Astrocyte (in vitro differentiated cells and primary cell): ENCODE measurements at regions not wholly inside any gene's neighbourhood (a gene's known extent, or its start where the extent isn't known, plus 50 kb on each side); places are given as distances from the start of the nearest gene placed in this dataset.
A peak's percentile ranks its signal among the peaks of the same experiment; 100 is the strongest.

ENCODE experiments used
- DNase-seq: peaks from one replicate; pipeline ENCODE4 v3.0.0-alpha.2; 2010; ENCODE audit warnings: low read depth
- FAIRE-seq: peaks from 2 replicates; lab custom pipeline; 2011; peaks lifted over from hg19 to GRCh38; lab: Jason Lieb, UNC
- H2AFZ ChIP-seq: 2 replicates; pipeline ENCODE4 v1.6.0; 2012; ENCODE audit warnings: low read depth, low read length, inconsistent platforms
- H3K27ac ChIP-seq: 2 replicates; pipeline ENCODE4 v1.5.1; 2011; ENCODE audit warnings: low read depth, low read length, inconsistent platforms
- H3K27me3 ChIP-seq: 2 replicates; pipeline ENCODE4 v1.6.0; 2011; ENCODE audit warnings: low read length, inconsistent platforms; ENCODE audit not compliant: insufficient read depth
- H3K36me3 ChIP-seq: 2 replicates; pipeline ENCODE4 v1.5.1; 2011; ENCODE audit warnings: low read length, inconsistent platforms; ENCODE audit not compliant: insufficient read depth
- H3K4me1 ChIP-seq: 2 replicates; pipeline ENCODE4 v1.5.1; 2011; ENCODE audit warnings: low read length, inconsistent platforms; ENCODE audit not compliant: insufficient read depth
- H3K4me2 ChIP-seq: 2 replicates; pipeline ENCODE4 v1.6.0; 2012; ENCODE audit warnings: low read length, inconsistent platforms
- H3K4me3 ChIP-seq: 2 replicates; pipeline ENCODE4 v1.5.1; 2011; ENCODE audit warnings: low read depth, mild to moderate bottlenecking, low read length, inconsistent platforms; ENCODE audit not compliant: insufficient read depth
- H3K79me2 ChIP-seq: 2 replicates; pipeline ENCODE4 v1.6.0; 2012; ENCODE audit warnings: mild to moderate bottlenecking, low read length, inconsistent platforms; ENCODE audit not compliant: insufficient read depth
- H3K9ac ChIP-seq: 2 replicates; pipeline ENCODE4 v1.6.0; 2012; ENCODE audit warnings: mild to moderate bottlenecking, low read length, inconsistent platforms
- H3K9me3 ChIP-seq: 2 replicates; pipeline ENCODE4 v1.5.1; 2012; ENCODE audit warnings: low read depth, mild to moderate bottlenecking, low read length, inconsistent platforms; ENCODE audit not compliant: insufficient read depth
- H4K20me1 ChIP-seq: 2 replicates; pipeline ENCODE4 v1.6.0; 2012; ENCODE audit warnings: low read length, inconsistent platforms; ENCODE audit not compliant: insufficient read depth
- H3K27ac Mint-ChIP-seq: one replicate; pipeline ENCODE4 v1.8.0; 2021; ENCODE audit warnings: mild to moderate bottlenecking, mixed read lengths; ENCODE audit not compliant: unreplicated experiment
- H3K27me3 Mint-ChIP-seq: one replicate; pipeline ENCODE4 v1.8.0; 2021; ENCODE audit warnings: low read depth, mixed read lengths; ENCODE audit not compliant: unreplicated experiment
- H3K36me3 Mint-ChIP-seq: one replicate; pipeline ENCODE4 v1.8.0; 2021; ENCODE audit warnings: low read depth, mixed read lengths; ENCODE audit not compliant: unreplicated experiment
- H3K4me1 Mint-ChIP-seq: one replicate; pipeline ENCODE4 v1.8.0; 2021; ENCODE audit warnings: low read depth, mixed read lengths; ENCODE audit not compliant: unreplicated experiment
- H3K4me3 Mint-ChIP-seq: one replicate; pipeline ENCODE4 v1.8.0; 2021; ENCODE audit warnings: mild to moderate bottlenecking, moderate library complexity, mixed read lengths; ENCODE audit not compliant: unreplicated experiment
- H3K9me3 Mint-ChIP-seq: one replicate; pipeline ENCODE4 v1.8.0; 2021; ENCODE audit warnings: mild to moderate bottlenecking, mixed read lengths; ENCODE audit not compliant: unreplicated experiment
- CTCF ChIP-seq: IDR thresholded peaks from 2 replicates; pipeline ENCODE4 v1.5.1; 2011; ENCODE audit warnings: low read depth, mild to moderate bottlenecking, inconsistent platforms, low read length, moderate library complexity; ENCODE audit not compliant: insufficient read depth
- EZH2 ChIP-seq: IDR thresholded peaks from 2 replicates; pipeline ENCODE4 v1.6.1; 2012; ENCODE audit warnings: mild to moderate bottlenecking, low read length, inconsistent platforms; ENCODE audit not compliant: insufficient read depth

DNA sequence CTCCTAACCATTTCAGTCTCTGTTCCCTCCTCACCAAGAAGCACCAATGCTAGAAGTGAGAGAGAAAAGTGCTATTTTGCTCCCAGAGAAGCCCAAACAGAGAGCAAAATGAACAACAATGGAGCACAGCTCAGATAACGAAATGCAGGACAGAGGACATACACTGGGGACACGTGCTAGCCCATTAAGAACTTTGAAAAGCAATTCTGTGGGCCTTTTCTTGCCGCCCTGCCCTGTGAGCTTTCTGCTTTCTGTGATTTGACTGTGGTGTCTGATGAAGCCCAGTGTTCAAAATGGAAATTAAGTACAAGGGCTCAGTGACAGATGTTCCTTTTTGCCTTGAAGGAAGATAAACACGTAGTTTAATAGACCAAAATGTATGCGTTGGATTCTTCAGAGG lies 130.8 kb downstream of the S1PR1 start:
- H3K4me1 ChIP-seq: peaks cover 27% of the 10 kb centered on the region
- Mint-ChIP-seq H3K36me3 (no peaks in the 10 kb centered on the region), H3K4me3 (no peak overlapping the region), H3K4me1 (peaks cover 36% of the 10 kb centered on the region), H3K27ac (no peak overlapping the region), H3K9me3 (peaks cover 5% of the 10 kb centered on the region), H3K27me3 (no peaks in the 10 kb centered on the region)
- no peaks in the 10 kb centered on the region for H3K36me3 ChIP-seq
- H3K4me2 ChIP-seq: no peak overlapping the region
- no peaks in the 10 kb centered on the region for H3K9me3 ChIP-seq
- H2AFZ ChIP-seq: no peak overlapping the region
- H3K4me3 ChIP-seq: no peak overlapping the region
- H3K9ac ChIP-seq: no peak overlapping the region
- no peak overlapping the region for H3K27ac ChIP-seq
- no peaks in the 10 kb centered on the region for H4K20me1 ChIP-seq
- H3K79me2 ChIP-seq: no peaks in the 10 kb centered on the region
- DNase-seq (no peak), FAIRE-seq (no peak)
- no peaks in the 10 kb centered on the region for H3K27me3 ChIP-seq
- TF ChIP-seq CTCF (no peak), EZH2 (no peak)

GRCh38 chr1:101370488-101370887 lies 133.7 kb downstream of the S1PR1 start:
- no peak for TF ChIP-seq EZH2
- no peak for TF ChIP-seq CTCF
- Mint-ChIP-seq H3K27ac (no peak overlapping the region), H3K4me1 (peaks cover 24% of the 10 kb centered on the region), H3K27me3 (no peaks in the 10 kb centered on the region), H3K4me3 (no peak overlapping the region), H3K9me3 (peaks cover 4% of the 10 kb centered on the region), H3K36me3 (no peaks in the 10 kb centered on the region)
- FAIRE-seq (no peak), DNase-seq (no peak)
- H3K27ac ChIP-seq: no peak overlapping the region
- H3K4me2 ChIP-seq: no peak overlapping the region
- H3K9ac ChIP-seq: no peak overlapping the region
- no peak overlapping the region for H2AFZ ChIP-seq
- H3K9me3 ChIP-seq: no peaks in the 10 kb centered on the region
- no peak overlapping the region for H3K4me3 ChIP-seq
- peaks cover 16% of the 10 kb centered on the region for H3K4me1 ChIP-seq
- no peaks in the 10 kb centered on the region for H3K27me3 ChIP-seq
- H3K36me3 ChIP-seq: no peaks in the 10 kb centered on the region
- H3K79me2 ChIP-seq: no peaks in the 10 kb centered on the region
- no peaks in the 10 kb centered on the region for H4K20me1 ChIP-seq

- no peaks in the 10 kb centered on the region for H3K79me2 ChIP-seq
- H3K4me2 ChIP-seq: peak overlapping the region; percentile 53
- H2AFZ ChIP-seq: no peak overlapping the region
- H3K36me3 ChIP-seq: no peaks in the 10 kb centered on the region
- peaks cover 11% of the 10 kb centered on the region for H3K4me1 ChIP-seq
- peaks cover 18% of the 10 kb centered on the region for H3K4me1 Mint-ChIP-seq
- peaks cover 4% of the 10 kb centered on the region for H3K9me3 Mint-ChIP-seq
- H3K27me3 ChIP-seq: no peaks in the 10 kb centered on the region
- H3K4me3 Mint-ChIP-seq: no peak overlapping the region
- no peak overlapping the region for H3K4me3 ChIP-seq
- FAIRE-seq (peak; percentile 58), DNase-seq (peak; percentile 68)
- H3K36me3 Mint-ChIP-seq: no peaks in the 10 kb centered on the region
- no peak overlapping the region for H3K9ac ChIP-seq
- no peaks in the 10 kb centered on the region for H4K20me1 ChIP-seq
- TF ChIP-seq CTCF (no peak), EZH2 (no peak)
- no peak overlapping the region for H3K27ac ChIP-seq
- H3K27ac Mint-ChIP-seq: no peak overlapping the region
- no peaks in the 10 kb centered on the region for H3K9me3 ChIP-seq
- no peaks in the 10 kb centered on the region for H3K27me3 Mint-ChIP-seq
Observed at GRCh38 chr1:101371259-101371658, 134.4 kb downstream of the S1PR1 start.
